MM.1S (cell line): ENCODE measurements at regions not wholly inside any gene's neighbourhood (a gene's known extent, or its start where the extent isn't known, plus 50 kb on each side); places are given as distances from the start of the nearest gene placed in this dataset.

Experiments used
- CTCF ChIP-seq: fragments of 300-600 bp; sonication (generic); IDR thresholded peaks from 2 replicates; pipeline ENCODE4 v1.5.1; 2016; ENCODE audit warnings: antibody characterized with exemption, low read length, mixed read lengths
- EZH2 ChIP-seq: fragments of 300-600 bp; sonication (generic); optimal IDR thresholded peaks from 2 replicates; pipeline ENCODE3; 2017; ENCODE audit warnings: low read depth, mild to moderate bottlenecking, antibody characterized with exemption, low read length, mixed read lengths
- EZH2phosphoT487 ChIP-seq: fragments of 300-600 bp; sonication (generic); IDR thresholded peaks from 2 replicates; pipeline ENCODE4 v1.6.1; 2018; ENCODE audit warnings: antibody characterized with exemption, low read length

DNA sequence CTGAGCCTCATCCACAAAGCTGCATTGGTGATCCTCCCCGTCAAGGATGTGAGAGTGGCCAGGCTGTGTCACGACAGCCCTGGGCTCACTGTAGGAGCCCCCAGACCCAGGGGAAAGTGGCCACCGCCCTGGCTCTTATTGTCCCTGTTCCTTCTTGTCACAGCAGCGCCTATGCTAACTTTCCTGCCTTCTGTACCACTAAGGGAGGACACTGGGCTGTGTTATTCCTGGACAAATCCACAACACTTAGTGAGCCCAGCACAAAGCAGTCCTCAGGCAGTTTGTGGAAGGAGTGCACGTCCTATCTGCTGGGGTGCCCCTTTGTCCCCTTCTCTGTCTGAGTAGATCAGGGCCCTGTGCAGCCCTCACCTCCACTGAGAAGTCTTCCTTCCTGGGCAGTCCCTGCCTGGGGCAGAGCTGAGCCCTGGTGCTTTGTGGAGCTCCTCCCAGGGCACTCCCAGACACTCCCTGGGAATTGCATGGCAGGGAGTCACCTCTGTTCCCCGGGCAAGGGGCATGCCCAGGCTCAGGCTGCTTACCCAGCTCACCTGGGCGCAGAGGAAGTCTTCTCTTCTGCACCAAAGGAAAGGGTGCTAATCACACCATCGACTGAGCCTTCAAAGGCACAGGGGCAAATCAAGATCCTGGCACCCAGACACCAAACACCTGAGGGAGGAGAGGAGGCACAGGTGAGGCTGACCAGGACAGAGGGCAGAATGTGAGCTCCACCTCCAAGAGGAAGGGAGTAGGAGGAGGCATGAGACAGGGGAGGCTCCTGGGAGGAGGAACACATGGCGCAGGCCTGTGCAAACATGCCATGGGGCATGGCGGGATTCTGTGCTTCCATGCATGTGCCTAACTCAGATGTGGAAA is 138.7 kb downstream of the KLF13 start:
- no peak for TF ChIP-seq CTCF
- no peak for TF ChIP-seq EZH2phosphoT487
- no peak for TF ChIP-seq EZH2
